Activated CD8-positive, alpha-beta memory T cell treated with anti-CD3 and anti-CD28 coated beads, Interleukin-2, amount 10 ng/mL, durations not matched to agents 7 days and 5 days (primary cell): ENCODE measurements at regions not wholly inside any gene's neighbourhood (a gene's known extent, or its start where the extent isn't known, plus 50 kb on each side); places are given as distances from the start of the nearest gene placed in this dataset.
A peak's percentile ranks its signal among the peaks of the same experiment; 100 is the strongest.

ENCODE experiments used
- ATAC-seq: fragments of 150-1000 bp; cut with Tn5 transposase; one replicate; pipeline ENCODE4 v1.10.0; 2021; ENCODE audit warnings: moderate library complexity
- CTCF ChIA-PET: fragments of 350-600 bp; sonication (Branson Sonifier 250); formaldehyde crosslinking; loops from one replicate; lab custom pipeline; 2021; ENCODE audit warnings: antibody characterized with exemption; lab: Charles Lee
- DNase-seq: peaks from one replicate; pipeline ENCODE4 v3.0.0-alpha.2; 2020
- H3K27ac Mint-ChIP-seq: one replicate; pipeline ENCODE4 v1.8.0; 2021; ENCODE audit warnings: mild to moderate bottlenecking, mixed read lengths
- H3K27me3 Mint-ChIP-seq: one replicate; pipeline ENCODE4 v1.8.0; 2021; ENCODE audit warnings: mixed read lengths
- H3K36me3 Mint-ChIP-seq: one replicate; pipeline ENCODE4 v1.8.0; 2021; ENCODE audit warnings: mild to moderate bottlenecking, mixed read lengths
- H3K4me1 Mint-ChIP-seq: one replicate; pipeline ENCODE4 v1.8.0; 2021; ENCODE audit warnings: mixed read lengths
- H3K4me3 Mint-ChIP-seq: one replicate; pipeline ENCODE4 v1.8.0; 2021; ENCODE audit warnings: mild to moderate bottlenecking, moderate library complexity, mixed read lengths
- H3K9me3 Mint-ChIP-seq: one replicate; pipeline ENCODE4 v1.8.0; 2022; ENCODE audit warnings: low read depth, mixed read lengths

DNA sequence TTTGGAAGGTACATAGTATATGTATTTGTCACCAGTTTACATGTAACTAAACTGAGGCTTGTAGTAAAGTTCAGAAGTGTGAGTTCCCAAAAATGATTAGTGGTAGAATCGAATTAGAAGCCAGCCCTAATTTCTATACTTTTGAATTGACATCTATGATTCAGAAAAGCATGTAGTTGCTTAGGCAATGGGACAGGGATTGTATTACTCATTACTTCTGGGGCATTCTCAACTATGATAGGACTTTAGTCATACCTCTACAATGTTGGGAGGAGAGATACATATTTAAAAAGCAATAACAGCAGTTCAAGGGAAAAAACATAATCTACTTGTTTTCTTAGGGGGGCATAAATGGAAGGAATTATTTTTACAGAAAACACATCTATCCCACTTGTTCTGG lies 277.9 kb upstream of the E2F7 start:
- Mint-ChIP-seq H3K4me1 (no peaks in the 10 kb centered on the region), H3K4me3 (no peak overlapping the region), H3K9me3 (no peaks in the 10 kb centered on the region), H3K27me3 (no peaks in the 10 kb centered on the region), H3K27ac (no peak overlapping the region), H3K36me3 (no peaks in the 10 kb centered on the region)
- CTCF ChIA-PET: no interaction called here
- ATAC-seq (no peak), DNase-seq (no peak)

DNA sequence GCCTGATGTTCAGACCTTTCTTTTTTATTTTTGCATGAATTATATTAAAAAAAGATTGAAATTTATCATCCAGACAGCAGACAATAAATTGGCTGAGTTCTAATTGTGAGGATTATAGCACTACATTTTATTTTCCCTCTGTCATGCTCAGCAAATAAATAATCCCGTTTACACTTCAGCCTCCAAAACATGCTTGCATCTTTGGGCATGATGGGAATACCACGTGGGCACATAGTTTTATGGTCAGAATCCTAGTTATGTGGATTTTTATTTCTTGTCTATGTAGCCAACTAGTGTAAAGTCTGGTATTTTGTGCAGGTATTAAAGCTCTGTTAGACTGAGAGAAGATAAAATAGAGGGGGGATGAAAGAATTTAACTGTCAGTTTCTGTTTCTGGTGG lies 276.9 kb upstream of the E2F7 start:
- H3K9me3 Mint-ChIP-seq: no peaks in the 10 kb centered on the region
- no peaks in the 10 kb centered on the region for H3K27me3 Mint-ChIP-seq
- no peak overlapping the region for H3K4me3 Mint-ChIP-seq
- H3K27ac Mint-ChIP-seq: no peak overlapping the region
- ATAC-seq (no peak), DNase-seq (no peak)
- no peaks in the 10 kb centered on the region for H3K36me3 Mint-ChIP-seq
- CTCF ChIA-PET: no interaction called here
- no peaks in the 10 kb centered on the region for H3K4me1 Mint-ChIP-seq

DNA sequence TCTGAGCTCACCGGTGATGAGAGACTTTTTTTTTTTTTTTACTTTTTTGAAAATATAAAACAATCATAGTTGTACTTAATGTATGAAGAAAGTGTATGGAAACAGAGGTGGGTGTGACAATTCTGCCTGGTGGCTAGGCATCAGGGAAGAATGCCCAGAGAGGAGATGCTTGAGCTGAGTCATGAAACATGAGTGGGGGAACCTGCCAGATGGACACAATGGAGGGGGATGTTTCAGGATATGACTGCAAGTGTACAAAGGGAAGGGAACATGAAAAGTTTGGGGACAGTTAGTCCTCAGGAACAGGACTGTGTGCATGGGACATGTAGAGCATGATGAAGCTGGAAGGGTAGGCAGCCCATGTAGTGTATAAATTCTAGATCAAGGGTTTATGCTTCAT lies 274.2 kb upstream of the E2F7 start:
- Mint-ChIP-seq H3K27me3 (no peaks in the 10 kb centered on the region), H3K36me3 (no peaks in the 10 kb centered on the region)
- CTCF ChIA-PET: no interaction called here

DNA sequence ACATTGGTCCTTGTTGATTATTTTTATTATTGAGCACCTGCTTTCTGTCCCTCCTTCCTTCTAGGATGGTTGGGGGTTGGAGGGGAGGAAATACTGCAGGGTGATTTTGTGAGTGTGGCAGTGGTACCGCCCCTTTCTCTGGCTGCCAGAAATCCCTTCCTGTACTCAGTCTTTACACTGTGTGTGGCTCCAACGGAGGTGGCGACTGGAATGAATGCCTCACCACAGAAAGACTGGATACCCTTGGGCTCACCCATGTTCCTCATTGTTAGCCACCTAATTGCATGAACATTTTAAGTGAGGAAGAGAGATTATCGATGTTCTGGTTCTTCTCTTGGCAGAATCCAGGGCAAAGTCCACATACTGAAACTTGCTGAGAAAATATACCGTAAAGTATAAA lies 272.0 kb upstream of the E2F7 start:
- no peak for ATAC-seq
- no peak overlapping the region for H3K27ac Mint-ChIP-seq
- CTCF ChIA-PET: no interaction called here

More for the DNA sequence above, 274.2 kb upstream of the E2F7 start:
- no peak for DNase-seq
- H3K4me1 Mint-ChIP-seq: no peaks in the 10 kb centered on the region
- no peak for ATAC-seq
- H3K4me3 Mint-ChIP-seq: no peak overlapping the region
- H3K27ac Mint-ChIP-seq: no peak overlapping the region
- no peaks in the 10 kb centered on the region for H3K9me3 Mint-ChIP-seq

GRCh38 chr12:77334806-77335205 lies 269.4 kb upstream of the E2F7 start:
- DNase-seq (no peak), ATAC-seq (no peak)
- H3K4me3 Mint-ChIP-seq: no peak overlapping the region
- H3K4me1 Mint-ChIP-seq: no peaks in the 10 kb centered on the region
- H3K27me3 Mint-ChIP-seq: no peaks in the 10 kb centered on the region
- CTCF ChIA-PET: interaction anchor here (0.6 kb wide), 1 partner anchor 273 kb away, joined by 3 read pairs; no protein-coding TSS in a partner anchor
- no peaks in the 10 kb centered on the region for H3K9me3 Mint-ChIP-seq
- no peak overlapping the region for H3K27ac Mint-ChIP-seq
- no peaks in the 10 kb centered on the region for H3K36me3 Mint-ChIP-seq

More for the DNA sequence above, 272.0 kb upstream of the E2F7 start:
- H3K27me3 Mint-ChIP-seq: no peaks in the 10 kb centered on the region
- DNase-seq: no peak
- H3K36me3 Mint-ChIP-seq: no peaks in the 10 kb centered on the region
- no peak overlapping the region for H3K4me3 Mint-ChIP-seq
- no peaks in the 10 kb centered on the region for H3K4me1 Mint-ChIP-seq
- H3K9me3 Mint-ChIP-seq: no peaks in the 10 kb centered on the region

DNA sequence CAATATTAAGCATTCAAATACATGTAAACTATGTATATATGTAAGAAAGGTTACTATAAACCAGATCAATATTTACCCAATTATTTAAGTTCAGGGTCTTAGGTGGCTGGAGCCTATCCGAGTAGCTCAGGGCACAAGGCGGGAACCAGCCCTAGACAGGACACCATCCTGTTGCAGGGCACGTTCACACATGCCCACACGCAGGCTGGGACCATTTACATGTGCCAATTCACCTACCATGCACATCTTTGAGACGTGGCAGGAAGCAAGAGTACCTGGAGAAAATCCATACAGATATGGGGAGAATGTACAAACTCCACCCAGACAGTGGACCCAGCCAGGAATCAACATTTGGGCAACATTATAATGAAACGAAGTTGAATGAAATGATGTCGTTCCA lies 263.0 kb upstream of the E2F7 start:
- peaks cover 11% of the 10 kb centered on the region for H3K4me1 Mint-ChIP-seq
- CTCF ChIA-PET: no interaction called here

DNA sequence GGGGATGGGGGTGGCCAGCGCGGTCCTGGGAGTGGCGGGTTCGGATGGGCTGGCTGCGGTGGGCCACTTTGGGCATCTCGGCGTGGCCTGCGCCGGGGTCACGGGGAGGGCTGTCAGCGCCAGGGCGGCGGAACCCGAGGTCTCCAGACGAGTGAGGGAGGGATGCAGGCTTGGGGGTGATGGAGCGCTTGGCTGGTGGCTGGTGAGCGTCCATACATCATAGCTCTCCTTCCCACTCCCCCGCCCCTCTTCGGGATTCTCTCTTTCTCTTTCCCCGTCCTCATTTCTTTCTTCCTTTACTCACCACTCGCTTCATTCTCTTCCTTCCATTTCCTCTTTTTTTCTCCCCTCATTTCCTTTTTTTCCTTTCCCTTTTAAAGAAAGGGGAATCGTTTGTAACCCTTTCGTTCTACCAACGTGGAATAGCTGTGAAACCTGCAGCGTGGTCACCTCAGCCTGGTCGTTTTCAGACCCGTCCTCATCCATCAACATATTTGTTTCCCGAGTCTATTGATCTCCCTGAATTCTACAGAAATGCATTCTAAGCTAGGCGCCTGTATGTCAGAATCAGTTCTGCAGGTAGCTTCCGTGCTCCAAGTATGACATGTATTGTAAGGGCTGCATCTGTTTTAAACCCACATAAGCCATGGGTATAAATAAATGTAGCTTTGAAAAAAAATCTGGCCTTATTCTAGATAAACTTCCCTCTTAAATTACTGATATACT lies 260.3 kb upstream of the E2F7 start:
- Mint-ChIP-seq H3K9me3 (no peaks in the 10 kb centered on the region), H3K4me1 (peaks cover 11% of the 10 kb centered on the region), H3K27ac (no peak overlapping the region), H3K36me3 (no peaks in the 10 kb centered on the region), H3K27me3 (peaks cover 45% of the 10 kb centered on the region), H3K4me3 (peak overlapping the region; percentile 34)
- CTCF ChIA-PET: no interaction called here
- DNase-seq: no peak
- ATAC-seq: no peak

More for the DNA sequence above, 263.0 kb upstream of the E2F7 start:
- Mint-ChIP-seq H3K9me3 (no peaks in the 10 kb centered on the region), H3K27ac (no peak overlapping the region), H3K27me3 (peaks cover 37% of the 10 kb centered on the region), H3K36me3 (no peaks in the 10 kb centered on the region), H3K4me3 (no peak overlapping the region)
- DNase-seq (no peak), ATAC-seq (no peak)

GRCh38 chr12:77324763-77325468 lies 259.5 kb upstream of the E2F7 start:
- Mint-ChIP-seq H3K27me3 (peaks cover 45% of the 10 kb centered on the region), H3K4me1 (peaks cover 11% of the 10 kb centered on the region), H3K9me3 (no peaks in the 10 kb centered on the region), H3K27ac (no peak overlapping the region), H3K36me3 (no peaks in the 10 kb centered on the region), H3K4me3 (peak overlapping the region; percentile 64)
- DNase-seq: peak; percentile 43
- ATAC-seq: peak; percentile 81
- CTCF ChIA-PET: no interaction called here

- Mint-ChIP-seq H3K27ac (no peak overlapping the region), H3K4me1 (peaks cover 11% of the 10 kb centered on the region), H3K9me3 (no peaks in the 10 kb centered on the region), H3K36me3 (no peaks in the 10 kb centered on the region), H3K4me3 (no peak overlapping the region), H3K27me3 (peaks cover 45% of the 10 kb centered on the region)
- CTCF ChIA-PET: no interaction called here
- DNase-seq: no peak
- ATAC-seq: no peak
Measured at GRCh38 chr12:77324416-77324762, 259.0 kb upstream of the E2F7 start.

DNA sequence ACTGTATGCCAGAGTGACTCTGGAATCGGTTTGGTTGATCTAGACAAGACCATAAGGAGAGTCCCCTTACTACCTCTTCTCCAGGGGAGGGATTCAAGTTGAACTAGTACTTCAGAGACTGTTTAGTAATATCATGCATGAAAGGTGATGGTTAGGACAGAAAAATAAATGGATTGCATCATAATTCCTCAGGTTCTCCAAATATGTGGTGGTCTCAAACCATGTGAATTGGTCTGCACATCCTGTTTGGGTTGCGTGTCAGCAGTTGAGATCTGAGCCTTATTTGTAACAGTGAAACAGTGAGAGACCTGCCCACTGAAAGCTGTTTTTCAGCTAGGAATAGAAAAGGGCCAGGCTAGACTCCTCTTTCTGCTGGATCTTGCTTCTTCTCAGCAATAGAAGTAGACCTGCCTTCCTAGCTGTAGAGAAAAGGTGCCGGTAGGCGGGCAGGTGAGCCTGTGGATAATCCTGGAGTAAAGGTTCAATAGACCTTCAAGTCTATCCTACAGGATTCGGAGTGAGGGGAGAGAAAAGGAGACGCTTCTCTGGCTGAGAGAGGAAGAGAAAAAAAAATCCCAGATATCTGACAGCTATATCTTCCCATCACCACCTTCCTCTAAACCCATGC lies 258.5 kb upstream of the E2F7 start:
- H3K36me3 Mint-ChIP-seq: no peaks in the 10 kb centered on the region
- CTCF ChIA-PET: no interaction called here
- peaks cover 11% of the 10 kb centered on the region for H3K4me1 Mint-ChIP-seq
- H3K27me3 Mint-ChIP-seq: peaks cover 45% of the 10 kb centered on the region
- ATAC-seq (no peak), DNase-seq (no peak)
- no peak overlapping the region for H3K4me3 Mint-ChIP-seq
- no peak overlapping the region for H3K27ac Mint-ChIP-seq
- no peaks in the 10 kb centered on the region for H3K9me3 Mint-ChIP-seq

- CTCF ChIA-PET: no interaction called here
- H3K9me3 Mint-ChIP-seq: no peaks in the 10 kb centered on the region
- ATAC-seq (no peak), DNase-seq (no peak)
- no peaks in the 10 kb centered on the region for H3K36me3 Mint-ChIP-seq
- H3K4me3 Mint-ChIP-seq: no peak overlapping the region
- no peak overlapping the region for H3K27ac Mint-ChIP-seq
- H3K27me3 Mint-ChIP-seq: peaks cover 16% of the 10 kb centered on the region
- peaks cover 2% of the 10 kb centered on the region for H3K4me1 Mint-ChIP-seq
Measured at GRCh38 chr12:77319166-77319565, 253.8 kb upstream of the E2F7 start.

- CTCF ChIA-PET: no interaction called here
- Mint-ChIP-seq H3K4me3 (no peak overlapping the region), H3K9me3 (no peaks in the 10 kb centered on the region), H3K4me1 (no peaks in the 10 kb centered on the region), H3K27ac (no peak overlapping the region), H3K36me3 (no peaks in the 10 kb centered on the region), H3K27me3 (no peaks in the 10 kb centered on the region)
- ATAC-seq (no peak), DNase-seq (no peak)
Measured at GRCh38 chr12:77315407-77315806, 250.0 kb upstream of the E2F7 start.

DNA sequence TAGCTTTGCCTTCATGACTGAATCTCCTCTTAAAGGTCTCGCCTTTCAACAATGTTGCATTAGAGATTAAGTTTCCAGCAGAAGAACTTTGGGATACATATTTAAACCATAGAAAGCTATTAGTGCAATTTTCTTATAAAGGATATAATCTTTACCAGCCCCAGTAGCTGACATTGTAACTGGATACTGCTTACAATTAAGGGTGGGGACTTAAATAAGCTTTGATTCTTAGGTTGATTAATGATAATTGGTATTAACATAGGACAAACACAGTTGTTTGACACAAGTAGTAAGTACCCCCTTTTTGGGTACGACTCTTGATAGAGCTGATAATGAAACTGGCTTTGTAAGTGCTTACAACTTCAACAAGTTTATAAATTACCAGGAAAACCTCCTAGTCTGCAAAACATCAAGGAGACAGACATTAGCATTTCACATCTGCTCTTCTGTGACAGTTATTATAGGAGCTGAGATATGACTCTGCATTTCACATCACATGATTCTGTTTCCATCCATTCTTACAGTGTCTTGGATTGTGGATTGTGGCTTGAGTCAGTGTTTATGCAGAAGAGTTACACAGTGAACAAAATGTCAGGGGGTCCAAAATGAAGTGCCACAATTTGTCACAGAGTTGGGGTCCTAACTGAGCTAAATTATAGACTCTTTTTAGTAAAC lies 249.1 kb upstream of the E2F7 start:
- Mint-ChIP-seq H3K9me3 (no peaks in the 10 kb centered on the region), H3K4me1 (no peaks in the 10 kb centered on the region), H3K36me3 (no peaks in the 10 kb centered on the region), H3K27ac (no peak overlapping the region), H3K4me3 (no peak overlapping the region), H3K27me3 (no peaks in the 10 kb centered on the region)
- CTCF ChIA-PET: no interaction called here
- DNase-seq (no peak), ATAC-seq (no peak)
